ENCODE measurements at regions not wholly inside any gene's neighbourhood (a gene's known extent, or its start where the extent isn't known, plus 50 kb on each side); places are given as distances from the start of the nearest gene placed in this dataset.

- TF ChIP-seq, protein P1, sequence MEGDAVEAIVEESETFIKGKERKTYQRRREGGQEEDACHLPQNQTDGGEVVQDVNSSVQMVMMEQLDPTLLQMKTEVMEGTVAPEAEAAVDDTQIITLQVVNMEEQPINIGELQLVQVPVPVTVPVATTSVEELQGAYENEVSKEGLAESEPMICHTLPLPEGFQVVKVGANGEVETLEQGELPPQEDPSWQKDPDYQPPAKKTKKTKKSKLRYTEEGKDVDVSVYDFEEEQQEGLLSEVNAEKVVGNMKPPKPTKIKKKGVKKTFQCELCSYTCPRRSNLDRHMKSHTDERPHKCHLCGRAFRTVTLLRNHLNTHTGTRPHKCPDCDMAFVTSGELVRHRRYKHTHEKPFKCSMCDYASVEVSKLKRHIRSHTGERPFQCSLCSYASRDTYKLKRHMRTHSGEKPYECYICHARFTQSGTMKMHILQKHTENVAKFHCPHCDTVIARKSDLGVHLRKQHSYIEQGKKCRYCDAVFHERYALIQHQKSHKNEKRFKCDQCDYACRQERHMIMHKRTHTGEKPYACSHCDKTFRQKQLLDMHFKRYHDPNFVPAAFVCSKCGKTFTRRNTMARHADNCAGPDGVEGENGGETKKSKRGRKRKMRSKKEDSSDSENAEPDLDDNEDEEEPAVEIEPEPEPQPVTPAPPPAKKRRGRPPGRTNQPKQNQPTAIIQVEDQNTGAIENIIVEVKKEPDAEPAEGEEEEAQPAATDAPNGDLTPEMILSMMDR (conservative IDR thresholded peaks at IDR 0.05), result no peak
- no peak for TF ChIP-seq ZFX (IDR thresholded peaks at IDR 0.05)
Observed at GRCh38 chr7:24346129-24346528, 62.1 kb downstream of the NPY start.

All from C4-2B (cell line).